HepG2 (cell line): ENCODE measurements at regions not wholly inside any gene's neighbourhood (a gene's known extent, or its start where the extent isn't known, plus 50 kb on each side); places are given as distances from the start of the nearest gene placed in this dataset.

Source experiments
- EZH2 ChIP-seq: conservative IDR thresholded peaks from 2 replicates; pipeline ENCODE4 v1.6.1; 2012; ENCODE audit warnings: mild to moderate bottlenecking, low read depth, low read length, moderate library complexity
- HCFC1 ChIP-seq: fragments of 150-350 bp; IDR thresholded peaks from 2 replicates; pipeline ENCODE4 v1.6.1; 2014; ENCODE audit warnings: low read depth, low read length
- PCBP1 ChIP-seq: fragments of 200-400 bp; formaldehyde crosslinking; IDR thresholded peaks from 2 replicates; pipeline ENCODE4 v1.6.1; 2017; ENCODE audit warnings: mild to moderate bottlenecking, low read depth, low read length, borderline replicate concordance
- POGZ ChIP-seq: sonication (generic); formaldehyde crosslinking; IDR thresholded peaks from 2 replicates; pipeline ENCODE4 v1.4.0; 2020; ENCODE audit warnings: mild to moderate bottlenecking, missing genetic modification reagents
- ZBTB8A ChIP-seq: sonication (generic); formaldehyde crosslinking; IDR thresholded peaks from 2 replicates; pipeline ENCODE4 v1.4.0; 2020; ENCODE audit warnings: mild to moderate bottlenecking, low read depth, missing genetic modification reagents, borderline replicate concordance
- ZNF136 ChIP-seq: sonication (generic); formaldehyde crosslinking; IDR thresholded peaks from 2 replicates; pipeline ENCODE4 v1.8.1; 2022; ENCODE audit warnings: low read depth, mild to moderate bottlenecking, moderate library complexity, missing genetic modification reagents
- ZNF260 ChIP-seq: sonication (generic); formaldehyde crosslinking; IDR thresholded peaks from 2 replicates; pipeline ENCODE4 v1.4.0; 2020; ENCODE audit warnings: missing genetic modification reagents, low read depth, mild to moderate bottlenecking, borderline replicate concordance
- ZNF558 ChIP-seq: sonication (generic); formaldehyde crosslinking; IDR thresholded peaks from 2 replicates; pipeline ENCODE4 v1.9.0; 2022; ENCODE audit warnings: mild to moderate bottlenecking, missing genetic modification reagents, borderline replicate concordance
- ZNF7 ChIP-seq: IDR thresholded peaks from 2 replicates; pipeline ENCODE4 v1.6.1; 2016; ENCODE audit warnings: missing biosample characterization, missing genetic modification reagents
- ZNF766 ChIP-seq: sonication (generic); formaldehyde crosslinking; IDR thresholded peaks from 2 replicates; pipeline ENCODE4 v1.5.0; 2020; ENCODE audit warnings: missing genetic modification reagents, borderline replicate concordance
- TF ChIP-seq, protein P1 (sequence below): sonication (generic); formaldehyde crosslinking; IDR thresholded peaks from 2 replicates; pipeline ENCODE4 v1.4.0; 2020; ENCODE audit warnings: missing genetic modification reagents
- TF ChIP-seq, protein P2 (sequence below): sonication (generic); formaldehyde crosslinking; IDR thresholded peaks from 2 replicates; pipeline ENCODE4 v1.5.0; 2020; ENCODE audit warnings: mild to moderate bottlenecking, missing genetic modification reagents, moderate library complexity

- TF ChIP-seq ZNF260 (CRISPR knock-in tag) (no peak), ZBTB8A (CRISPR knock-in tag) (no peak), PCBP1 (no peak), EZH2 (no peak), ZNF7 (no peak), ZNF766 (CRISPR knock-in tag) (no peak), ZNF136 (CRISPR knock-in tag) (no peak), ZNF558 (no peak), HCFC1 (no peak), POGZ (CRISPR knock-in tag) (no peak)
- TF ChIP-seq, protein P1, sequence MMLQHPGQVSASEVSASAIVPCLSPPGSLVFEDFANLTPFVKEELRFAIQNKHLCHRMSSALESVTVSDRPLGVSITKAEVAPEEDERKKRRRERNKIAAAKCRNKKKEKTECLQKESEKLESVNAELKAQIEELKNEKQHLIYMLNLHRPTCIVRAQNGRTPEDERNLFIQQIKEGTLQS (CRISPR knock-in tag), result no peak
- TF ChIP-seq, protein P2, sequence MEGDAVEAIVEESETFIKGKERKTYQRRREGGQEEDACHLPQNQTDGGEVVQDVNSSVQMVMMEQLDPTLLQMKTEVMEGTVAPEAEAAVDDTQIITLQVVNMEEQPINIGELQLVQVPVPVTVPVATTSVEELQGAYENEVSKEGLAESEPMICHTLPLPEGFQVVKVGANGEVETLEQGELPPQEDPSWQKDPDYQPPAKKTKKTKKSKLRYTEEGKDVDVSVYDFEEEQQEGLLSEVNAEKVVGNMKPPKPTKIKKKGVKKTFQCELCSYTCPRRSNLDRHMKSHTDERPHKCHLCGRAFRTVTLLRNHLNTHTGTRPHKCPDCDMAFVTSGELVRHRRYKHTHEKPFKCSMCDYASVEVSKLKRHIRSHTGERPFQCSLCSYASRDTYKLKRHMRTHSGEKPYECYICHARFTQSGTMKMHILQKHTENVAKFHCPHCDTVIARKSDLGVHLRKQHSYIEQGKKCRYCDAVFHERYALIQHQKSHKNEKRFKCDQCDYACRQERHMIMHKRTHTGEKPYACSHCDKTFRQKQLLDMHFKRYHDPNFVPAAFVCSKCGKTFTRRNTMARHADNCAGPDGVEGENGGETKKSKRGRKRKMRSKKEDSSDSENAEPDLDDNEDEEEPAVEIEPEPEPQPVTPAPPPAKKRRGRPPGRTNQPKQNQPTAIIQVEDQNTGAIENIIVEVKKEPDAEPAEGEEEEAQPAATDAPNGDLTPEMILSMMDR (CRISPR knock-in tag), result no peak
Observed at GRCh38 chr3:65285956-65286355, 598.2 kb upstream of the ADAMTS9 start.
